Adrenal gland (tissue), 9 donors: ENCODE measurements at regions not wholly inside any gene's neighbourhood (a gene's known extent, or its start where the extent isn't known, plus 50 kb on each side); places are given as distances from the start of the nearest gene placed in this dataset.

ENCODE experiments used
- DNase-seq, 7 donors: peaks; one replicate each; pipeline ENCODE4 v3.0.0-alpha.2; 2019 to 2020
- H3K27ac ChIP-seq, 5 donors: fragments of 200-600 bp; sonication (generic) in 4 of 5; 1 replicate in 3 of 5; 2 replicates in 2 of 5; pipeline versions ENCODE4 v1.5.1 to v1.8.0; 2016 to 2020; ENCODE audit warnings: mild to moderate bottlenecking in 1 of 5
- H3K27me3 ChIP-seq: fragments of 200-600 bp; 2 replicates; pipeline ENCODE4 v1.8.0; 2021
- H3K36me3 ChIP-seq, 2 donors: fragments of 200-600 bp; replicated peaks in 1 of 2; 1 replicate in 1 of 2; 2 replicates in 1 of 2; pipeline versions ENCODE4 v1.5.1 to v1.8.0; 2018 to 2022
- H3K4me1 ChIP-seq, 2 donors: fragments of 200-600 bp; replicated peaks in 1 of 2; 1 replicate in 1 of 2; 2 replicates in 1 of 2; pipeline versions ENCODE4 v1.5.1 to v1.8.0; 2018 to 2021
- H3K4me3 ChIP-seq, 4 donors: fragments of 200-600 bp; sonication (generic) in 3 of 4; one replicate each; pipeline ENCODE4 v1.5.1; 2016 to 2018
- H3K9me3 ChIP-seq, 3 donors: fragments of 200-600 bp; sonication (generic) in 1 of 3; replicated peaks in 1 of 3; 1 replicate in 2 of 3; 2 replicates in 1 of 3; pipeline versions ENCODE4 v1.5.1 to v1.8.0; 2016 to 2021
- CTCF ChIP-seq, 6 experiments: fragments of 450-650 bp in 4 of 6; fragments of 200-600 bp in 2 of 6; sonication (generic) in 1 of 6; IDR thresholded peaks; 1 replicate in 5 of 6; 2 replicates in 1 of 6; pipeline versions ENCODE4 v1.5.1 to v1.8.0; 2016 to 2021; ENCODE audit warnings: antibody characterized with exemption in 6 of 6, mild to moderate bottlenecking in 2 of 6, moderate library complexity in 1 of 6
- POLR2A ChIP-seq, 2 donors: fragments of 450-650 bp; IDR thresholded peaks; one replicate each; pipeline ENCODE4 v1.6.1; 2017; ENCODE audit warnings: antibody characterized with exemption in 2 of 2, mild to moderate bottlenecking in 2 of 2, moderate library complexity in 1 of 2
- WGBS, 4 donors: extraction: QIAGEN DNeasy Blood & Tissue Kit in 2 of 4; methylation state at CpG; one replicate each; pipeline versions ENCODE4 v1.1.5 to v1.1.7; 2013 to 2017; 5-methylcytosine and 5-hydroxymethylcytosine counted together
- intact Hi-C, 2 donors: fragments of 100-400 bp; cut with DNase I; formaldehyde crosslinking; loops; one replicate each; pipeline versions ENCODE4 v1.14.1 to v1.15.0; 2022 to 2023
- donor health status: healthy with polysubstance abuse.
- donor health status: Bipolar disorder and iron deficiency.
- donor health status: DM: yes; HTN: yes; CAD: no.
- donor health status: DM: no; HTN: no; CAD: no.
- donor health status: DM: no; HTN: no; CAD: no.

- intact Hi-C loops, result no loop called here
- Histone ChIP-seq H3K9me3 (no peaks in the 10 kb centered on the region), H3K36me3 (no peaks in the 10 kb centered on the region), H3K27me3 (no peaks in the 10 kb centered on the region), H3K4me3 (no peak overlapping the region), H3K4me1 (no peaks in the 10 kb centered on the region), H3K27ac (no peak overlapping the region)
- no peak for DNase-seq
- WGBS, 4 donors, result 57 to 85% (median 69%) methylated on average over 1 of the region's 1 CpG
- TF ChIP-seq POLR2A (IDR thresholded peaks at IDR 0.05) (no peak), CTCF (IDR thresholded peaks at IDR 0.05) (no peak)
These were observed 1200.8 kb upstream of the GYPC start for GRCh38 chr2:125455110-125455509.

GRCh38 chr2:125456693-125457363 is 1199.1 kb upstream of the GYPC start:
- Histone ChIP-seq H3K36me3 (no peaks in the 10 kb centered on the region), H3K9me3 (no peaks in the 10 kb centered on the region), H3K27ac (no peak overlapping the region), H3K4me3 (no peak overlapping the region), H3K27me3 (no peaks in the 10 kb centered on the region), H3K4me1 (no peaks in the 10 kb centered on the region)
- 53 to 70% (median 56%) methylated on average over 3 of the region's 3 CpGs for WGBS, 4 donors
- intact Hi-C loops, result no loop called here
- TF ChIP-seq POLR2A (IDR thresholded peaks at IDR 0.05) (no peak), CTCF (IDR thresholded peaks at IDR 0.05) (no peak)
- no peak for DNase-seq

GRCh38 chr2:125471963-125472362 is 1184.0 kb upstream of the GYPC start:
- Histone ChIP-seq H3K27me3 (no peaks in the 10 kb centered on the region), H3K36me3 (no peaks in the 10 kb centered on the region), H3K4me3 (no peak overlapping the region), H3K9me3 (no peaks in the 10 kb centered on the region), H3K27ac (no peak overlapping the region), H3K4me1 (no peaks in the 10 kb centered on the region)
- TF ChIP-seq CTCF (IDR thresholded peaks at IDR 0.05) (peak in 1 of 6 experiments; percentile 13), POLR2A (IDR thresholded peaks at IDR 0.05) (no peak)
- intact Hi-C loops, result no loop called here
- peak in 2 of 7 donors; percentile 17 to 54 for DNase-seq
- 63 to 76% (median 69%) methylated on average over 5 to 12 of the region's 12 CpGs for WGBS, 4 donors

GRCh38 chr2:125479143-125479636 is 1176.8 kb upstream of the GYPC start:
- intact Hi-C loops, result no loop called here
- no peaks in the 10 kb centered on the region for H3K4me1 ChIP-seq
- no peak overlapping the region for H3K27ac ChIP-seq
- H3K36me3 ChIP-seq, result no peaks in the 10 kb centered on the region
- no peak for DNase-seq
- H3K4me3 ChIP-seq, result no peak overlapping the region
- TF ChIP-seq POLR2A (IDR thresholded peaks at IDR 0.05) (no peak), CTCF (IDR thresholded peaks at IDR 0.05) (no peak)
- 86 to 95% (median 88%) methylated on average over 10 to 24 of the region's 24 CpGs for WGBS, 4 donors
- H3K27me3 ChIP-seq, result no peaks in the 10 kb centered on the region
- H3K9me3 ChIP-seq, result no peaks in the 10 kb centered on the region
